Astrocyte of the spinal cord (primary cell): ENCODE measurements at regions not wholly inside any gene's neighbourhood (a gene's known extent, or its start where the extent isn't known, plus 50 kb on each side); places are given as distances from the start of the nearest gene placed in this dataset.

Source experiments
- DNase-seq: peaks from one replicate; pipeline ENCODE4 v3.0.0; 2011; ENCODE audit warnings: low read depth, low spot score
- H3K4me3 ChIP-seq: 2 replicates; pipeline ENCODE4 v1.5.1; 2011; ENCODE audit warnings: low read depth, mild to moderate bottlenecking, low read length, moderate library complexity
- CTCF ChIP-seq: IDR thresholded peaks from 2 replicates; pipeline ENCODE4 v1.5.1; 2012; ENCODE audit warnings: low read depth, mild to moderate bottlenecking, low read length, inconsistent platforms
- in situ Hi-C: cut with HindIII; loops from 2 replicates; pipeline ENCODE4 v1.10.0; 2017; ENCODE audit warnings: low sequenced_read_pairs

GRCh38 chrX:74251006-74251930 is 52.7 kb upstream of the ZCCHC13 start:
- H3K4me3 ChIP-seq, result no peak overlapping the region
- no peak for DNase-seq
- no peak for TF ChIP-seq CTCF
- in situ Hi-C loops, result no loop called here

GRCh38 chrX:74250574-74250973 is 53.4 kb upstream of the ZCCHC13 start:
- DNase-seq, result no peak
- no peak overlapping the region for H3K4me3 ChIP-seq
- in situ Hi-C loops, result no loop called here
- TF ChIP-seq CTCF, result no peak

- DNase-seq, result no peak
- in situ Hi-C loops, result no loop called here
- H3K4me3 ChIP-seq, result no peak overlapping the region
- TF ChIP-seq CTCF, result no peak
Observed at GRCh38 chrX:74249963-74250362, 54.0 kb upstream of the ZCCHC13 start.

GRCh38 chrX:74248889-74249288 is 55.1 kb upstream of the ZCCHC13 start:
- in situ Hi-C loops, result no loop called here
- DNase-seq, result no peak
- no peak for TF ChIP-seq CTCF
- H3K4me3 ChIP-seq, result no peak overlapping the region

GRCh38 chrX:74246524-74246923 is 57.5 kb upstream of the ZCCHC13 start:
- H3K4me3 ChIP-seq, result no peak overlapping the region
- in situ Hi-C loops, result no loop called here
- TF ChIP-seq CTCF, result no peak
- DNase-seq, result no peak

GRCh38 chrX:74242484-74243138 is 61.4 kb upstream of the ZCCHC13 start:
- in situ Hi-C loops, result no loop called here
- no peak for DNase-seq
- no peak for TF ChIP-seq CTCF
- no peak overlapping the region for H3K4me3 ChIP-seq
